ENCODE measurements at regions not wholly inside any gene's neighbourhood (a gene's known extent, or its start where the extent isn't known, plus 50 kb on each side); places are given as distances from the start of the nearest gene placed in this dataset.
"Not testable (repeated sequence)": the region's sequence is repeated elsewhere in the genome, so short reads cannot be mapped to it uniquely, and the experiment has no call there.

DNA sequence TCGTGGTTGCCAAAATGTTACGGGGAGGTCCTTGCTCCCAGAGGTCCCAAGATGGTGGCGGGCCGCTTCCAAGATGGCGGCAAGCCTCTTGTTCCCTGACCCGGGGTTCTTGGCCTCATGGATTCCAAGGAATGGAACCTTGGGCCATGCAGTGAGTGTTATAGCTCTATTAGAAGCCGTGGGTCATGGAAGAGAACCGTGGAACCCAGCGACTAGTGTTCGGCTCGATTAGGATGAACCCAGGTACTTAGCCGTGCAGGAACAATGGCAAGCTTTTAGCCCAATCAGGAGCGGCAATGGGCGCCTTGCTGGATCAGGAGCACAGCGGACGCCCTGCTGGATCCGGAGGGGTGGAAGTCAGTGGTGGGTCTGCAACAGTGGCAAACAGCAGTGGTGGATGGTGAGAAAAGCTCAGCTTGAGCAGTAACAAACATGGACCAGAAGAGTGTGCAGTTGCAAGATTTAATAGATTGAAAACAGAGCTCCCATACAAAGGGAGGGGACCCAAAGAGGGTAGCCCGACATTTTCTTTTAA lies 89.2 kb upstream of the SMAD3 start:
- not testable (repeated sequence) for DNase-seq; H3K27me3 Mint-ChIP-seq; H3K36me3 Mint-ChIP-seq; H3K27ac Mint-ChIP-seq; H3K4me3 Mint-ChIP-seq; ATAC-seq (ENCODE audit: low read depth in 2 of 2); H3K9me3 Mint-ChIP-seq
- H3K4me1 Mint-ChIP-seq = peaks cover 0 to 14% (median 6%) of the 10 kb centered on the region in 3 donors

DNA sequence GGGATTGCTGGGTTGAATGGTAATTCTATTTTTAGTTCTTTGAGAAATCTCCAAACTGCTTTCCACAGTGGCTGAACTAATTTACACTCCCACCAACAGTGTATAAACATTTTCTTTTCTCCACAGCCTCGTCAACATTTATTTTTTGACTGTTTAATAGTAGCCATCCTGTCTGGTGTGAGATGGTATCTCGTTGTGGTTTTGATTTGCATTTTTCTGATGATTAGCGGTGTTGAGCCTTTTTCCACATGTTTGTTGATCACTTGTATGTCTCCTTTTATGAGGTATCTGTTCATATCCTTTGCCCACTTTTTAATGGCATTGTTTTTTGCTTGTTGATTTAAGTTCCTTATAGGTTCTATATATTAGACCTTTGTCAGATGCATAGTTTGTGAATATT lies 85.1 kb upstream of the SMAD3 start:
- not testable (repeated sequence) for H3K9me3 Mint-ChIP-seq; ATAC-seq (ENCODE audit: low read depth in 2 of 2); DNase-seq; H3K4me1 Mint-ChIP-seq; H3K27ac Mint-ChIP-seq; H3K36me3 Mint-ChIP-seq; H3K4me3 Mint-ChIP-seq
- H3K27me3 Mint-ChIP-seq = peaks cover 8 to 29% (median 19%) of the 10 kb centered on the region in 3 donors

- H3K9me3 Mint-ChIP-seq = peaks cover 0 to 4% (median 0%) of the 10 kb centered on the region in 7 donors
- H3K27me3 Mint-ChIP-seq = peaks cover 8 to 24% (median 16%) of the 10 kb centered on the region in 3 donors
- peaks cover 0 to 10% of the 10 kb centered on the region in 2 donors for H3K36me3 Mint-ChIP-seq
- DNase-seq = no peak
- peaks cover 0 to 6% (median under 1%) of the 10 kb centered on the region in 3 donors for H3K4me1 Mint-ChIP-seq
- H3K4me3 Mint-ChIP-seq = no peak overlapping the region
- no peak for ATAC-seq (ENCODE audit: low read depth in 2 of 2)
- H3K27ac Mint-ChIP-seq = no peak overlapping the region
These were observed 83.6 kb upstream of the SMAD3 start for GRCh38 chr15:66981771-66982170.

DNA sequence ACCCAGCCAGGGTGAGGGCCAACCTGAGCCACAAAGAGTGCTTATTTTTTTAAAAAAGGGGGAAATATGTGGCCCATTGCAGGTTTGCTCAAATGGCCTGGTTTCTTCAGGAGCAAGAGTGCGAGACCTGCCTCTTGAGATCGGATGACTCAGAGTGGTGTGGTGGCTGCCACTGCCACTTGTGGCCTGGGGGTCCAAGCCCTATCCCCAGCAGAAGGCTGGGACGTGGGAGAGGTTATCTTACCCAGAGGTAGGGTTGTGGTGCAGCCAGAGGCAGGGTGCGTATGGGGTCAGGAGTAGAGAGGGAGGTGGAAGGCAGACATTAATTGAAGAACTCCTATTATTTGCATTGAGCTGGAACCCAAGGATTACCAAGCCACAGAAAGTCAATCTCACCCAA lies 83.2 kb upstream of the SMAD3 start:
- Mint-ChIP-seq H3K27me3 (peaks cover 8 to 24% (median 16%) of the 10 kb centered on the region in 3 donors), H3K9me3 (peaks cover 0 to 4% (median 0%) of the 10 kb centered on the region in 7 donors), H3K36me3 (peaks cover 0 to 10% of the 10 kb centered on the region in 2 donors), H3K4me3 (no peak overlapping the region), H3K4me1 (peaks cover 0 to 6% (median 0%) of the 10 kb centered on the region in 3 donors), H3K27ac (peak overlapping the region in 1 of 6 donors; percentile 19)
- DNase-seq (no peak), ATAC-seq (ENCODE audit: low read depth in 2 of 2) (no peak)

GRCh38 chr15:66982816-66983215 lies 82.6 kb upstream of the SMAD3 start:
- Mint-ChIP-seq H3K27ac (no peak overlapping the region), H3K4me1 (peaks cover 0 to 6% (median 0%) of the 10 kb centered on the region in 3 donors), H3K4me3 (no peak overlapping the region), H3K27me3 (peaks cover 8 to 24% (median 16%) of the 10 kb centered on the region in 3 donors), H3K36me3 (peaks cover 0 to 10% of the 10 kb centered on the region in 2 donors), H3K9me3 (peaks cover 0 to 4% (median 0%) of the 10 kb centered on the region in 7 donors)
- DNase-seq (no peak), ATAC-seq (ENCODE audit: low read depth in 2 of 2) (no peak)

- H3K27ac Mint-ChIP-seq = peak overlapping the region in 1 of 6 donors; percentile 34
- H3K4me1 Mint-ChIP-seq = peaks cover 0 to under 1% (median 0%) of the 10 kb centered on the region in 3 donors
- ATAC-seq (ENCODE audit: low read depth in 2 of 2) = no peak
- H3K4me3 Mint-ChIP-seq = no peak overlapping the region
- H3K27me3 Mint-ChIP-seq = peaks cover 8 to 24% (median 22%) of the 10 kb centered on the region in 3 donors
- no peak for DNase-seq
- peaks cover 0 to 10% (median 5%) of the 10 kb centered on the region in 7 donors for H3K9me3 Mint-ChIP-seq
- peaks cover 0 to 10% of the 10 kb centered on the region in 2 donors for H3K36me3 Mint-ChIP-seq
These were observed 79.7 kb upstream of the SMAD3 start for GRCh38 chr15:66985653-66986052.

DNA sequence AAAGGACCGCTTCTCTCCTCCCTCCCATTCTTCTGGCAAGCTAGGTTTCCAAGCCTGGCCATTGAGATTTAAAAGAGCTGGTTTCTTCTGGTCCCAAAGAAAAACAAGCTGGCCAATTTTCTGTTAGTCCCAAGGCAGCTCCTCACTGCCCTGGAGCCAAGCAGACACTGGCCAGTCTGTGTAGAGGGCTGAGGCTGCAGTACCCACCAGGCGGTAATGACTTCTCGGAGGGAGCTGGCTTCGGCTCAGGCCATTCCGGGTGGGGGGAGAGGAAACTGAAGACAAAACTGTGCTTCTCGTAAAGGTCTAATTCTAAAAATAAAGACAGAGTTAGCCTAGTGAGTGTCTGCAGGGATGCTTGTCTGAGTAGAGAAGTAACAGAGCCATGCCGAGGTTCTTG lies 78.5 kb upstream of the SMAD3 start:
- Mint-ChIP-seq H3K4me1 (no peaks in the 10 kb centered on the region), H3K4me3 (no peak overlapping the region), H3K9me3 (peaks cover 0 to 10% (median 5%) of the 10 kb centered on the region in 7 donors), H3K27me3 (peaks cover 8 to 24% (median 22%) of the 10 kb centered on the region in 3 donors), H3K36me3 (peaks cover 0 to 10% of the 10 kb centered on the region in 2 donors), H3K27ac (peak overlapping the region in 1 of 6 donors; percentile 69)
- no peak for DNase-seq
- ATAC-seq (ENCODE audit: low read depth in 2 of 2) = no peak

DNA sequence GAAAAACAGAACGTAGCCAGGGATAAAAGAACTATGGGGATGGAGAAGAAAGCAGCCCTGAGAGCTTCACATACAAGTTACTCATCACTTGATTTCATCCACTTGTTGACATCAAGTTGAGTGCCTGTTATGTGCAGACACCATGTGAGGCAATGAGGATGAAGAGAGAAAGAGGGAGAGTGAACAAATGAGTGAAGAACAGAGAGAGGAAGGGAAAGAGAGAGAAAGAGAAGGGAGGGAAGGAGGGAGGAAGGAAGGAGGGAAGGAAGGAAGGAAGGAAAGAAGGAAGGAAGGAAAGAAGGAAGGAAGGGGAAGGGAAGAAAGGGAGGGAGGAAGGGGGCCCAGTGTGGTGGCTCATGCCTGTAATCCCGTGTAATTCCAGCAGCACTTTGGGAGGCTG lies 72.3 kb upstream of the SMAD3 start:
- ATAC-seq (ENCODE audit: low read depth in 2 of 2) (no peak), DNase-seq (no peak)
- Mint-ChIP-seq H3K4me1 (peaks cover 0 to 4% (median 3%) of the 10 kb centered on the region in 3 donors), H3K27ac (no peak overlapping the region), H3K4me3 (no peak overlapping the region), H3K27me3 (peaks cover 0 to 6% (median 0%) of the 10 kb centered on the region in 3 donors), H3K36me3 (no peaks in the 10 kb centered on the region), H3K9me3 (peaks cover 0 to 12% (median 4%) of the 10 kb centered on the region in 7 donors)

DNA sequence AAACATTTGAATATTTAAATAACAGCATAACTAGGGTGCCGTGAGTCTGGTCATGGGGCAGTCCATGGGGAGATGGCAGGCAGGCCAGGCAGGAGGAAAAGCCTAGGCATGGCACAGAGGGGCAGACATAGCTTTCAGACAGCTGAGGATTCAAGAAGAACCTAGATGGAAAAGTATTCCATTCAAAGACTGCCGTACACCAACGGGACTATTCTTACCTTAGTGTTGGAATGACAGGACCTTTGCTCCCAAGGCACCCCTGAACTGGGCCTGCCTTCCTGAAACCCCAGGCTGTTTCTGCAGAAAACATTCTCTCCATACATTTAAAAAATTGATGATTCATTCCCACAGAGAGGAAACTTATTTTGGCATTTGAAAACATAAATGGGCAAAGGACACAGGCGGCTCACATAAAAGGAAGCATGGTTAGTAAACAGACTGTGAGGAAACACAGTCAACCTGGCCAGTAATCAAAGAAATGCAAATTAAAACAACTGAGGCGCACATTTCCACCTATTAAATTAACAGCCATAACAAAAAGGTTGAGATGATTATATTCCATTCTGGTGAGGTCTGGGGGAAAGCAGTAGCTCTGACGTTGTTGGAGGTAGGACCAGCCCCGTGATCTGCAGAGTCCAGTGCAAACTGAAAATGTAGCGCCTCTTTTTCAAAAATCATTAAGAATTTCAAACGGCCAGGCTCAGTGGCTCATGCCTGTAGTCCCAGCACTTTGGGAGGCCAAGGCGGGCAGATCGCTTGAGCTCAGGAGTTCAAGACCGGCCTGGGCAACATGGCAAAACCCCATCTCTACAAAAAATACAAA lies 71.3 kb upstream of the SMAD3 start:
- H3K36me3 Mint-ChIP-seq = no peaks in the 10 kb centered on the region
- H3K4me3 Mint-ChIP-seq = peak overlapping the region in 1 of 8 donors; percentile 28
- no peak for ATAC-seq (ENCODE audit: low read depth in 2 of 2)
- no peak for DNase-seq
- H3K27ac Mint-ChIP-seq = no peak overlapping the region
- H3K27me3 Mint-ChIP-seq = peaks cover 0 to 6% (median 0%) of the 10 kb centered on the region in 3 donors
- peaks cover 0 to 4% (median 3%) of the 10 kb centered on the region in 3 donors for H3K4me1 Mint-ChIP-seq
- H3K9me3 Mint-ChIP-seq = peaks cover 0 to 16% (median 4%) of the 10 kb centered on the region in 7 donors

DNA sequence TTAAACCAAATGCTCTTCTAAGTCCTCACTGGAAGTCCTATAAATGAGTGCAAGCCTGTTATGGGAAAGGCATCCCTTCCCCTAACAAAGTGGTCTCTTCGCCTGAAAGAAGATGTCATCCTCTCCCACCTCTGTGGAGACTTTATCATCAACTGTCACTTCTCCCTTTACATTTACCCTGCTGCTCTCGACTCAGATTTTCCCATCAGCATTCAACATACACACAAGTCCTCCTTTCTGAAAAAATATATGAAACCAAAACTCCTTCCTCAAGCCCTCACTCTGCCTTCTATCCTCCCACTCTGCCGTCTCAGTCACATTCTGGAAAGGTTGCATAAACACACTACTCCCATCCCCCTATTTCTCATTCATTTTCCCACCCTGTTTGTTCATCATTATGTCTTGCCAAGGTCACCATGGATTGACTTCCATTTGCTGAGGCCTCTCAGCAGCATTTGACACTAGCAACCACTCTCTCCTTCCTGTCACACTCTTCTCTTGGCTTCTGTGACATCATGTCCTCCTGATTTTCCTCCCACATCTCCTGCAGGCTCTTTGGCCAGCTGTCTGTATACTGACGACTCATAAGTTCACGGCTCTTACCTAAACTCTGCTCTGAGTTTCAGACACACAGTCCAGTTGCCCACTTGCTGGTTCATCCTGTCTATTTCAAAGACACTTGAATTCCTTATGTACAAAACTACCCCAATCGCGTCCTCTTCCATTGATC lies 70.3 kb upstream of the SMAD3 start:
- Mint-ChIP-seq H3K4me1 (peaks cover 0 to 8% (median 3%) of the 10 kb centered on the region in 3 donors), H3K9me3 (peaks cover 0 to 13% (median 1%) of the 10 kb centered on the region in 7 donors), H3K27ac (no peak overlapping the region), H3K27me3 (no peaks in the 10 kb centered on the region), H3K4me3 (no peak overlapping the region), H3K36me3 (no peaks in the 10 kb centered on the region)
- DNase-seq (no peak), ATAC-seq (ENCODE audit: low read depth in 2 of 2) (no peak)

DNA sequence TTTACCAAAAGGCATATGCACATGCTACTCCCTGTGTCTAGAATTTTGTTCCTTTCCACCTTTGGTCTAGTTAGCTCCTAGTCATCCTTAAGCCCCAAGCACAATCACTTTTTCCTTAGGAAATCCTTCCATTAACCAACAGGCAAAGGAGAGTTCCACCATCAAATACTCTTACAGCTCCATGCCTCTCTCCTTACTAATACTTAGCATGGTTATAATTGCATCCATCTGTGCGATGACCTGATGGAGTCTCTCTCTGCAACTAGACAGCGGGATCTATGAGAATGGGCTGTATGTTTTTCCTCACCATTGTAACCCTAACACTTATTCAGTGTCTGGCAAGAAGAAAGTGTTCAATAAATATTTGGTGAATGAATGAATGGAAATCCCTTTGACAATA lies 69.3 kb upstream of the SMAD3 start:
- no peaks in the 10 kb centered on the region for H3K36me3 Mint-ChIP-seq
- H3K4me3 Mint-ChIP-seq = no peak overlapping the region
- no peaks in the 10 kb centered on the region for H3K27me3 Mint-ChIP-seq
- H3K27ac Mint-ChIP-seq = no peak overlapping the region
- ATAC-seq (ENCODE audit: low read depth in 2 of 2) = no peak
- peaks cover 0 to 8% (median 3%) of the 10 kb centered on the region in 3 donors for H3K4me1 Mint-ChIP-seq
- no peak for DNase-seq
- H3K9me3 Mint-ChIP-seq = peaks cover 0 to 13% (median 2%) of the 10 kb centered on the region in 7 donors

- no peak for DNase-seq
- no peaks in the 10 kb centered on the region for H3K27me3 Mint-ChIP-seq
- ATAC-seq (ENCODE audit: low read depth in 2 of 2) = no peak
These were observed 68.2 kb upstream of the SMAD3 start for GRCh38 chr15:66997212-66997611.

GRCh38 chr15:66998234-66998633 lies 67.2 kb upstream of the SMAD3 start:
- H3K36me3 Mint-ChIP-seq; H3K4me3 Mint-ChIP-seq; ATAC-seq (ENCODE audit: low read depth in 2 of 2); H3K4me1 Mint-ChIP-seq; DNase-seq; H3K27me3 Mint-ChIP-seq: not testable (repeated sequence)
- peaks cover 0 to 13% (median 2%) of the 10 kb centered on the region in 7 donors for H3K9me3 Mint-ChIP-seq
- peak overlapping the region in 1 of 6 donors; percentile 85 for H3K27ac Mint-ChIP-seq

More at GRCh38 chr15:66997212-66997611, 68.2 kb upstream of the SMAD3 start:
- peaks cover 0 to 8% (median 3%) of the 10 kb centered on the region in 3 donors for H3K4me1 Mint-ChIP-seq
- H3K9me3 Mint-ChIP-seq = peaks cover 0 to 13% (median 2%) of the 10 kb centered on the region in 7 donors
- H3K27ac Mint-ChIP-seq = no peak overlapping the region
- no peaks in the 10 kb centered on the region for H3K36me3 Mint-ChIP-seq
- H3K4me3 Mint-ChIP-seq = no peak overlapping the region

Measured in naive B cell (primary cell).